Neural crest cell (in vitro differentiated cells): ENCODE measurements at regions not wholly inside any gene's neighbourhood (a gene's known extent, or its start where the extent isn't known, plus 50 kb on each side); places are given as distances from the start of the nearest gene placed in this dataset.

Experiments
- DNase-seq: peaks from one replicate; pipeline ENCODE4 v3.0.0; 2021; ENCODE audit warnings: low read depth, mixed read lengths, low spot score
- H3K27ac Mint-ChIP-seq: one replicate; pipeline ENCODE4 v1.8.0; 2021; ENCODE audit warnings: mild to moderate bottlenecking, mixed read lengths; ENCODE audit not compliant: unreplicated experiment
- H3K27me3 Mint-ChIP-seq: 2 replicates; pipeline ENCODE4 v1.8.0; 2021; ENCODE audit warnings: low read depth, mild to moderate bottlenecking, mixed read lengths
- H3K36me3 Mint-ChIP-seq: 2 replicates; pipeline ENCODE4 v1.8.0; 2021; ENCODE audit warnings: low read depth, mild to moderate bottlenecking, mixed read lengths
- H3K4me1 Mint-ChIP-seq: 2 replicates; pipeline ENCODE4 v1.8.0; 2021; ENCODE audit warnings: mixed read lengths
- H3K4me3 Mint-ChIP-seq: one replicate; pipeline ENCODE4 v1.8.0; 2021; ENCODE audit warnings: mild to moderate bottlenecking, mixed read lengths
- H3K9me3 Mint-ChIP-seq: 2 replicates; pipeline ENCODE4 v1.8.0; 2021; ENCODE audit warnings: mixed read lengths
- CTCF ChIP-seq: fragments of 200-600 bp; sonication (generic); conservative IDR thresholded peaks from 2 replicates; pipeline ENCODE4 v1.5.0; 2021; ENCODE audit warnings: antibody characterized with exemption, mild to moderate bottlenecking

- DNase-seq = no peak
- no peak overlapping the region for H3K4me3 Mint-ChIP-seq
- no peaks in the 10 kb centered on the region for H3K27me3 Mint-ChIP-seq
- no peaks in the 10 kb centered on the region for H3K4me1 Mint-ChIP-seq
- H3K9me3 Mint-ChIP-seq = no peaks in the 10 kb centered on the region
- H3K27ac Mint-ChIP-seq = no peak overlapping the region
- no peaks in the 10 kb centered on the region for H3K36me3 Mint-ChIP-seq
- no peak for TF ChIP-seq CTCF
These were observed 233.9 kb downstream of the SAMD5 start for GRCh38 chr6:147742440-147742839.

GRCh38 chr6:147744012-147744411, 235.5 kb downstream of the SAMD5 start:
- DNase-seq = no peak
- Mint-ChIP-seq H3K27ac (no peak overlapping the region), H3K36me3 (no peaks in the 10 kb centered on the region), H3K27me3 (no peaks in the 10 kb centered on the region), H3K4me1 (no peaks in the 10 kb centered on the region), H3K4me3 (no peak overlapping the region), H3K9me3 (peaks cover 2% of the 10 kb centered on the region)
- TF ChIP-seq CTCF = no peak

- no peak for TF ChIP-seq CTCF
- Mint-ChIP-seq H3K27ac (no peak overlapping the region), H3K4me1 (no peaks in the 10 kb centered on the region), H3K36me3 (no peaks in the 10 kb centered on the region), H3K4me3 (no peak overlapping the region), H3K27me3 (no peaks in the 10 kb centered on the region), H3K9me3 (peaks cover 2% of the 10 kb centered on the region)
- no peak for DNase-seq
These were observed 240.8 kb downstream of the SAMD5 start for GRCh38 chr6:147749331-147749730.

GRCh38 chr6:147750413-147750812, 241.9 kb downstream of the SAMD5 start:
- Mint-ChIP-seq H3K27me3 (no peaks in the 10 kb centered on the region), H3K27ac (no peak overlapping the region), H3K4me1 (no peaks in the 10 kb centered on the region), H3K4me3 (no peak overlapping the region), H3K9me3 (peaks cover 2% of the 10 kb centered on the region), H3K36me3 (no peaks in the 10 kb centered on the region)
- TF ChIP-seq CTCF = no peak
- DNase-seq = no peak

- peaks cover 2% of the 10 kb centered on the region for H3K9me3 Mint-ChIP-seq
- no peak overlapping the region for H3K4me3 Mint-ChIP-seq
- no peaks in the 10 kb centered on the region for H3K27me3 Mint-ChIP-seq
- no peaks in the 10 kb centered on the region for H3K36me3 Mint-ChIP-seq
- no peak for DNase-seq
- no peak for TF ChIP-seq CTCF
- H3K27ac Mint-ChIP-seq = no peak overlapping the region
- H3K4me1 Mint-ChIP-seq = no peaks in the 10 kb centered on the region
These were observed 242.7 kb downstream of the SAMD5 start for GRCh38 chr6:147751232-147751631.
